Heart right ventricle (tissue), 16 donors: ENCODE measurements at regions not wholly inside any gene's neighbourhood (a gene's known extent, or its start where the extent isn't known, plus 50 kb on each side); places are given as distances from the start of the nearest gene placed in this dataset.

Experiments
- ATAC-seq, 8 donors: fragments of 200-7000 bp; cut with Tn5 transposase; one replicate each; pipeline ENCODE4 v1.9.1; 2020; ENCODE audit warnings: mild to moderate bottlenecking in 8 of 8, moderate library complexity in 8 of 8, moderate number of reproducible peaks in 1 of 8
- DNase-seq, 2 donors: peaks; one replicate each; pipeline ENCODE4 v3.0.0-alpha.2; 2020
- H3K27ac ChIP-seq, 10 donors: fragments of 200-600 bp; sonication (generic) in 2 of 10; one replicate each; pipeline versions ENCODE4 v1.5.0 to v1.8.0; 2020 to 2022; ENCODE audit warnings: mild to moderate bottlenecking in 3 of 10
- H3K27me3 ChIP-seq, 7 donors: fragments of 200-600 bp; one replicate each; pipeline ENCODE4 v1.8.0; 2021 to 2022; ENCODE audit warnings: mild to moderate bottlenecking in 2 of 7
- H3K36me3 ChIP-seq, 9 donors: fragments of 200-600 bp; sonication (generic) in 1 of 9; one replicate each; pipeline versions ENCODE4 v1.5.0 to v1.8.0; 2020 to 2022; ENCODE audit warnings: mild to moderate bottlenecking in 2 of 9
- H3K4me1 ChIP-seq, 9 donors: fragments of 200-600 bp; sonication (generic) in 1 of 9; one replicate each; pipeline versions ENCODE4 v1.5.0 to v1.8.0; 2020 to 2022; ENCODE audit warnings: mild to moderate bottlenecking in 4 of 9
- H3K4me3 ChIP-seq, 10 donors: fragments of 200-600 bp; sonication (generic) in 2 of 10; one replicate each; pipeline versions ENCODE4 v1.5.0 to v1.8.0; 2020 to 2022; ENCODE audit warnings: mild to moderate bottlenecking in 7 of 10, moderate library complexity in 2 of 10
- H3K9me3 ChIP-seq, 11 donors: fragments of 200-600 bp in 10 of 11; sonication (generic) in 2 of 11; one replicate each; pipeline versions ENCODE4 v1.5.0 to v1.8.0; 2013 to 2022; ENCODE audit warnings: mild to moderate bottlenecking in 2 of 11, control low read depth in 1 of 11, moderate library complexity in 1 of 11
- CTCF ChIP-seq, 9 donors: fragments of 200-600 bp; sonication (generic) in 2 of 9; IDR thresholded peaks; one replicate each; pipeline versions ENCODE4 v1.5.0 to v1.8.0; 2021 to 2022; ENCODE audit warnings: antibody characterized with exemption in 9 of 9, mild to moderate bottlenecking in 5 of 9, moderate library complexity in 1 of 9
- WGBS, 2 donors: extraction: QIAGEN DNeasy Blood & Tissue Kit; methylation state at CpG; one replicate each; pipeline ENCODE4 v1.1.7; 2013; ENCODE audit warnings: inconsistent platforms in 1 of 2; 5-methylcytosine and 5-hydroxymethylcytosine counted together
- intact Hi-C, 10 donors: fragments of 100-400 bp; cut with DNase I; formaldehyde crosslinking; loops; one replicate each; pipeline versions ENCODE4 v1.11.1 to v1.14.2; 2022
- donor health status: Arrhythmogenic right ventricular cardiomyopathy.
- donor health status: ischemic (EF 13 %, LVEDD 7.1; RV severe dilation, severe dysfunction).
- donor health status: healthy with polysubstance abuse.
- donor health status: DM: no; HTN: yes; CAD: no.
- donor health status: DM: no; HTN: no; CAD: no.
- donor health status: ischemic (EF 25% LVEDD 6.9; RV normal size, moderate dysfunction).
- donor health status: ischemic (EF 25% LVEDD 5.7; RV mildly dilated, moderate dysfunction).
- donor health status: healthy.
- donor health status: DM: yes; HTN: yes; CAD: no.
- donor health status: Ischemic cardiomyopathy.
- donor health status: ischemic (EF 35%, LVEDD 5.7; RV mildly dilated, moderate dysfunction).
- donor health status: nonischemic (EF 11% LVEDD 7.7; RV severe dilation, severe dysfunction).
- donor health status: DM: yes; HTN: yes; CAD: no.
- donor health status: PGD.
- donor health status: ischemic (EF 29% LVEDD 5.4; RV normal size, mild dysfunction).
- donor health status: nonischemic (EF 23%, LVEDD 6.1; RV moderate dilation, normal function).

- intact Hi-C loops = no loop called here
- H3K27me3 ChIP-seq = no peaks in the 10 kb centered on the region
Measured at GRCh38 chr1:118303064-118303463, 118.0 kb upstream of the SPAG17 start.

GRCh38 chr1:118302145-118302544 is 117.1 kb upstream of the SPAG17 start:
- Histone ChIP-seq H3K4me1 (peaks cover 0 to 30% (median 5%) of the 10 kb centered on the region in 9 donors), H3K9me3 (no peaks in the 10 kb centered on the region), H3K36me3 (no peaks in the 10 kb centered on the region), H3K27ac (peak overlapping the region in 7 of 10 donors; percentile 18 to 57 (median 42)), H3K4me3 (no peak overlapping the region), H3K27me3 (no peaks in the 10 kb centered on the region)
- intact Hi-C loops = no loop called here
- DNase-seq = no peak
- ATAC-seq = peak; percentile 67 to 91 (median 80)
- 18 to 20% methylated on average over 1 of the region's 1 CpG for WGBS, 2 donors
- TF ChIP-seq CTCF (IDR thresholded peaks at IDR 0.05) = no peak

More at GRCh38 chr1:118303064-118303463, 118.0 kb upstream of the SPAG17 start:
- ATAC-seq (no peak), DNase-seq (no peak)
- Histone ChIP-seq H3K4me1 (peaks cover 0 to 30% (median 5%) of the 10 kb centered on the region in 9 donors), H3K27ac (peak overlapping the region in 6 of 10 donors; percentile 5 to 57 (median 39)), H3K36me3 (no peaks in the 10 kb centered on the region), H3K9me3 (no peaks in the 10 kb centered on the region), H3K4me3 (no peak overlapping the region)
- TF ChIP-seq CTCF (IDR thresholded peaks at IDR 0.05) = no peak

- intact Hi-C loops = no loop called here
- no peaks in the 10 kb centered on the region for H3K27me3 ChIP-seq
- no peaks in the 10 kb centered on the region for H3K9me3 ChIP-seq
- no peak overlapping the region for H3K27ac ChIP-seq
- no peak for DNase-seq
- no peak for TF ChIP-seq CTCF (IDR thresholded peaks at IDR 0.05)
- H3K36me3 ChIP-seq = no peaks in the 10 kb centered on the region
- H3K4me1 ChIP-seq = peaks cover 0 to 30% (median 5%) of the 10 kb centered on the region in 9 donors
- H3K4me3 ChIP-seq = no peak overlapping the region
- ATAC-seq = no peak
Measured at GRCh38 chr1:118300808-118301207, 115.8 kb upstream of the SPAG17 start.

GRCh38 chr1:118298397-118298796 is 113.4 kb upstream of the SPAG17 start:
- no peak for DNase-seq
- ATAC-seq = peak in 5 of 8 donors; percentile 39 to 78 (median 61)
- Histone ChIP-seq H3K4me1 (peaks cover 0 to 30% (median 5%) of the 10 kb centered on the region in 9 donors), H3K27ac (peak overlapping the region in 1 of 10 donors; percentile 41), H3K36me3 (no peaks in the 10 kb centered on the region), H3K27me3 (no peaks in the 10 kb centered on the region), H3K4me3 (no peak overlapping the region), H3K9me3 (no peaks in the 10 kb centered on the region)
- intact Hi-C loops = no loop called here
- no peak for TF ChIP-seq CTCF (IDR thresholded peaks at IDR 0.05)
- 58 to 66% methylated on average over 5 of the region's 5 CpGs for WGBS, 2 donors
